HT-29 (cell line): ENCODE measurements at regions not wholly inside any gene's neighbourhood (a gene's known extent, or its start where the extent isn't known, plus 50 kb on each side); places are given as distances from the start of the nearest gene placed in this dataset.
"Not testable (repeated sequence)": the region's sequence is repeated elsewhere in the genome, so short reads cannot be mapped to it uniquely, and the experiment has no call there.

Experiments used
- DNase-seq: peaks from one replicate; pipeline ENCODE4 v3.0.0-alpha.2; 2015; ENCODE audit warnings: low spot score

- DNase-seq: no peak
These were observed 136.0 kb downstream of the LMLN start for GRCh38 chr3:198096015-198096414.

GRCh38 chr3:198097048-198097447 lies 137.0 kb downstream of the LMLN start:
- no peak for DNase-seq

DNA sequence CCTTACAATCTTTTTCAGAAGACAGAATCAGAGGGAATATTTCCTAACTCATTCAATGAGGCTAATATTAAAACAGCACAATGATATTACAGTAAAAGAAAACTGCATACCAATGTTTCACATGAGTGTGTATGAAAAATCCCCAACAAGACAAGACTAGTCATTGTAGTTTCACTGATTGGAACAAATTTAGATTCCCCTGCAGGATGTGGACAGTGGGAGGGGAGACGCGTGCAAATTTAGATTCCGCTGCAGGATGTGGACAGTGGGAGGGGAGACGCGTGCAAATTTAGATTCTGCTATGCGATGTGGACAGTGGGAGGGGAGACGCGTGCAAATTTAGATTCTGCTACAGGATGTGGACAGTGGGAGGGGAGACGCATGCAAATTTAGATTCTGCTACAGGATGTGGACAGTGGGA lies 138.7 kb downstream of the LMLN start:
- DNase-seq: not testable (repeated sequence)

- DNase-seq: not testable (repeated sequence)
These were observed 143.1 kb downstream of the LMLN start for GRCh38 chr3:198103070-198103469.

GRCh38 chr3:198106265-198106664 lies 146.2 kb downstream of the LMLN start:
- no peak for DNase-seq

DNA sequence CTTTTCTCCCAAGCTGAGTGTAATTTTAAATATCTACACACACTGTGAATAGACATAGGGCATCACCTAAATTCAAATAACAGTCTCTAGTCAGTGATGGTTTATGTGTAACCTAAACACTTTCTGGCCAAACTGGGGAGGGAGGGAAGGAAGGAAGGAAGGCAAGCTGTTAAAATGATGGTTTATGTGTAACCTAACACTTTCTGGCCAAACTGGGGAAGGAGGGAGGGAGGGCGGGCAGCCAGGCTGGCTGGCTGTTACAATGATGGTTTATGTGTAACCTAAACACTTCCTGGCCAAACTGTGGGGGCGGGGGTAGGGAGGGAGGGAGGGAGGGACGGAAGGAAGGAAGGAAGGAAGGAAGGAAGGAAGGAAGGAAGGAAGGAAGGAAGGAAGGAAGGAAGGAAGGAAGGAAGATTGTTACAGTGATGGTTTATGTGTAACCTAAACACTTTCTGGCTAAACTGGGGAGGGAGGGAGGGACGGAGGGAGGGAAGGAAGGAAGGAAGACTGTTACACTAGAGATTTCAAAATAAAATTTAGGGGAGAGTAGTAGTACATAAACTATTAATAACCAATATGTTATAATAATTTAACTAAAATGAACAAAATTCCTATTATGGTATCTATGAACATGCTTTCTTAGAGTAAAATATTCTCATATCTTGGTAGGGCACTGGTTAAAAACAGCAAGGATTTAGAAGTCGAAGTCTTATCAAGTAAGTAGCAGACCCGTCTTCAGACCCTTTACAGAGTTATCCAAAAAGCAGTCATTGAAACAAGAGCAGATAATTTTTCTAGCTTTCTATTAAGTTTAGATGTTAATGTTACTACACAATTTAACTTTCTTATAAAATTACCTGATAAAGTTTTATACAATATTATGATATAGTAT lies 148.1 kb downstream of the LMLN start:
- DNase-seq: no peak

GRCh38 chr3:198109883-198110282 lies 149.9 kb downstream of the LMLN start:
- DNase-seq: no peak

- no peak for DNase-seq
These were observed 152.0 kb downstream of the LMLN start for GRCh38 chr3:198112031-198112430.

GRCh38 chr3:198113206-198114053 lies 153.4 kb downstream of the LMLN start:
- DNase-seq: no peak

DNA sequence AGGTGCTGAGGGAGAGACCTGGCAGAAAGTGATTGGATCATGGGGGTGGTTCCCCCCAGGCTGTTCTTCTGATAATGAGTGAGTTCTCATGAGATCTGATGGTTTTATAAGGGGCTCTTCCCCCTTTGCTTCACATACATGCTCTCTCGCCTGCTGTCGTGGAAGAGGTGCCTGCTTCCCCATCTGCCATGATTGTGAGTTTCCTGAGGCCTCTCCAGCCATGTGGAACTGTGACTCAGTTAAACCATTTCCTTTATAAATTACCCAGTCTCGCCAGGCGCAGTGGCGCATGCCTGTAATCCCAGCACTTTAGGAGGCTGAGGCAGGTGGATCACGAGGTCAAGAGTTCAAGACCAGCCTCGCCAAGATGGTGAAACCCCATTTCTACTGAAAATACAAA lies 154.5 kb downstream of the LMLN start:
- not testable (repeated sequence) for DNase-seq

- not testable (repeated sequence) for DNase-seq
These were observed 162.2 kb downstream of the LMLN start for GRCh38 chr3:198122184-198122583.

GRCh38 chr3:198137038-198137835 lies 177.2 kb downstream of the LMLN start:
- DNase-seq: not testable (repeated sequence)

GRCh38 chr3:198138205-198138604 lies 178.2 kb downstream of the LMLN start:
- DNase-seq: not testable (repeated sequence)

DNA sequence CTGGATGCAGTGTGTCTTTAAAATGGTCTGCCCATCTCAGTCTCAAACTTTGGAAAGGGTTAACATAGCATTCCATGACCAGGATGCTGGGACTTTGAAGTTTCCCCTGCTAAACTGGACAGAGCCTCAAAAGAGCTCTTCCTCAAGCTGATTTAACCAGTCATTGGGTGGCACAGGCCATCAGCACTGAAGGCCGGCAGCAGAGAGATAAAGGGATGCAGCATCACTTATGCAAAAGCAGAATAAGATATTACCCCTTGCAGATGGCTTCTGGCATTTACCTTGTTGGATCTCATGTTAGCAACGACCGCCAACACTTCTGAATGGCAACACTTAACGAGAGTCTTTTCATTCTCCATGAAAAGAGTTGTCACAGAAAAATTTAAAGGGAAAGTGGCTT lies 179.0 kb downstream of the LMLN start:
- not testable (repeated sequence) for DNase-seq

DNA sequence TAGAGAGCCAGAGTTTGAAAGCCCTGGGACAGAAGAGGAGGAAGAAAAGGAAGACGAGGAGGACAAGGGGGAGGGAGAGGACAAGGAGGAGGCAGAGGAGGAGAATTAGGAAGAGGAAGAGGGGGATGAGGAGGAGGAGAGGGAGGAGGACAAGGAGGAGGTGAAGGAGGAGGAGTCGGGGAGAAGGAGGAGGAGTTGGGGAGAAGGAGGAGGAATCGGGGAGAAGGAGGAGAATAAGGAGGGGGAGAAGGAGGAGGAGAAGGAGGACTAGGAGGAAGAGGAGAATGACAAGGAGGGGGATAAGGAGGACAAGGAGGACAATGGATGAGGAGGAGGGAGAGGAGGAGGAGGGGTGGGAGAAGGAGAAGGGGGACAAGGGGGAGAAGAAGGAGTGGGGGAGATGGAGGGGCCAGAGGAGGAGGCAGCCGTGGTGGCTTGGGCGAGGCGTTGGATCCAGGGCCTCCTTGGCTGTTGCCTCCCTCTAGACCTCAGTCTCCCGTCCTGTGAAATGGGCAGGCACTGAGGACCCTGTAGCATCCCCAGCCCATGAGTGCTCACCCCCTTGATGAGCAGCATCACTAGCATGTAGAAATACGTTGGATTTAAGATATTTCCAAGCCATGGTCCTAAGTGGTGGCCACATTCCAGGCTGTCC lies 179.6 kb downstream of the LMLN start:
- peak; percentile 1 for DNase-seq

DNA sequence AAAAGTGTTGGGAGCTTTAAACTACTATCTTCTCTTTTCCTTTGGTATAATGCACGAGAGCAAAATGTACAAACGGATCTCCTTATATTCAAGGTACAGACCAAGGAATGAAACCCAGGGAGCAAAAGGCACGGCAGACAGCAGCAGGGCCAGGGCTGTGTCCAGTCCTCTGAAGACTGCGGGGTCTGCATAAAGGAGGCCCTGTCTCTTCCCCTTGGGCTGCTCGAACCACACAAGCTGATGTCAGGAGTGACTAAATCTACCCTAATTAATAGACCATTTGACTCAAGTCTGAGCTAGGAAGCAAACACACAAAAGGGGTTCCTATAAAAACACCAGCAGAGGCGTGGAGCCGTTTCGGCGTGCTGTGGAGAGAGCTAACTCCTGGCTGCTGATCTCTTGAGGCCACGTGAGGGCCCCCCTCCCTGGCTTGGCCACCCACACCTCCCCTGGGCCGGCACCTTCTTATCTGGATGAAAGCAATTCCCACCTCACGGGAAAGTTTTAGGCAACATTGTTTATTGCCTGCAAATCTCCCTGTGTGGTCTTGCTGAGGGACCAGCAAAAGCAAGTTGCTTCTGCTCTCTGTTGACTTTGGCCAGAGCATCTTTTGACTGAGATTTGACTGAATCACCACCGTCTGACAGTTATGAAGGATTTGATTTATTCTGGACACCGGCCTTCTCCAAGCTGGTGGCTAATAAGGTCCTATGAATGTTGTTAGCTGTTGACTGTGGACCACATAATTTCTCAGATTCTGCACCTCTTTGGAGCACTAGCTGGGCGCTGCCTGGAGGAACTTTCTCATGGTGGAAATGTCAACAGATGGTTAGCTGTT lies 183.5 kb downstream of the LMLN start:
- DNase-seq: not testable (repeated sequence)

- not testable (repeated sequence) for DNase-seq
These were observed 185.3 kb downstream of the LMLN start for GRCh38 chr3:198145231-198145784.

- not testable (repeated sequence) for DNase-seq
These were observed 186.1 kb downstream of the LMLN start for GRCh38 chr3:198146070-198146469.

GRCh38 chr3:198146559-198147164 lies 186.6 kb downstream of the LMLN start:
- DNase-seq: not testable (repeated sequence)
